HG02884 (cell line): ENCODE measurements at regions not wholly inside any gene's neighbourhood (a gene's known extent, or its start where the extent isn't known, plus 50 kb on each side); places are given as distances from the start of the nearest gene placed in this dataset.

Experiments used
- ATAC-seq: cut with Tn5 transposase; IDR thresholded peaks from one replicate; pipeline ENCODE4 v1.9.1; 2021; ENCODE audit warnings: mild to moderate bottlenecking, moderate library complexity; ENCODE audit not compliant: unreplicated experiment

DNA sequence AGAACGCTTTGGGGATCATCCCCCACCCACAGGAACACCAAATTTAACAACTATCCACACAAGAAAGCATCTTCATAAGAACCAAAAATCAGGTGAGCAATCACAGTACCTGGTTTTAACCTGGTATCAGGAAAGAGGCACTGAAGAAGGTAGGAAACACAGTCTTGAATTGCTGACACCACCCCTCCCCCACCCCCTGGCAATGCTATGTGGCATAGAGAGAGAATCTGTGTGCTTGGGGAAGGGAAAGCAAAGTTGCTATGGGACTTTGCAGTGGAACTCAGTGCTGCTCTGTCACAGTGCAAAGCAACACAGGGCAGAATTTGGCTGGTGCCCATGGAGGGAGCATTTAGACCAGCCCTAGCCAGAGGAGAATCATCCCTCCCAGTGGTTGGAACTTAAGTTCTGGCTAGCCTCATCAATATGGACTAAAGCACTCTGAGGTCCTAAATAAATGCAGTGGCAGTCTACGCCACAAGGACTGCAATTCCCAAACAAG lies 565.5 kb downstream of the EPM2A start:
- ATAC-seq: no peak

DNA sequence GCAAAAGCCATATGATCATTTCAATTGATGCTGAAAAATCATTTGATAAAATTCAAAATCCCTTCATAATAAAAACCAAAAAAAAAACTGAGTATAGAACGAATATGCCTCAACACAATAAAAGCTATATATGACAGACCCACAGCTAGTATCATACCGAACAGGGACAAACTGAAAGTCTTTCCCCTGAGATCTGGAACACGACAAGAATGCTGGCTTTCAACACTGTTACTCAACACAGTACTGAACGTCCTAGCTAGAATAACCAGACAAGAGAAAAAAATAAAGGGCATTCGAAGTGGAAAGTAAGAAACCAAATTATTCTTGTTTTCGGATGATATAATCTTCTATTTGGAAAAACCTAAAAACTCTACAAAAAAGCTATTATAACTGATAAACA lies 559.9 kb downstream of the EPM2A start:
- ATAC-seq: no peak

DNA sequence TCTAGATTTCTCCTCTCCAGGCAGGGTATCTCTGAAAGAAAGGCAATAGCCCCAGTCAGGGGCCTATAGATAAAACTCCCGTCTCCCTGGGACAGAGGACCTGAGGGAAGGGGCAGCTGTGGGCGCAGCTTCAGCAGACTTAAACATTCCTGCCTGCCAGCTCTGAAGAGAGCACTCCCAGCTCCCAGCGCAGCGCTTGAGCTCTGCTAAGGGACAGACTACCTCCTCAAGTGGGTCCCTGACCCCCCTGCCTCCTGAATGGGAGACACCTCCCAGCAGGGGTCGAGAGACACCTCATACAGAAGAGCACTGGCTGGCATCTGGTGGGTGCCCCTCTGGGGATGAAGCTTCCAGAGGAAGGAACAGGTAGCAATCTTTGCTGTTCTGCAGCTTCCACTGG lies 556.9 kb downstream of the EPM2A start:
- ATAC-seq: no peak

- no peak for ATAC-seq
These were observed 547.7 kb downstream of the EPM2A start for GRCh38 chr6:145187491-145188206.

GRCh38 chr6:145189836-145190235 lies 545.5 kb downstream of the EPM2A start:
- no peak for ATAC-seq

DNA sequence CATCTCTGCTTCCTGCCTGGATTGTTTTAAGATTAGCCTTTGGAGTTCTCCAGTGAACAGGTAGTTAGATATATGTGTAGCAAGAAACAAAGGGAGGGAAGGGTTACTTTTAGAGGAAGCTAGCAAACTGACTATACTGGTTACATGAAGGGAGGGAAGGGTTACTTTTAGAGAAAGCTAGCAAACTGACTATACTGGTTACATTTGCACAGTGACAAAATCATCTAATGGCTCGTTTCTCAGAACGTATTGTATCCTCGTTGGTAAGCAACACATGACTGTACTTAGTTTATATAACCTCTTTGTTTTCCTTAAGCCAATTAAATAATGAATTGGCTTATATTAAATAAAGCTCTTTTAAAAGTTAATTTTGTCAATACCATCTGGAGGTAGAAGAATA lies 540.9 kb downstream of the EPM2A start:
- no peak for ATAC-seq

DNA sequence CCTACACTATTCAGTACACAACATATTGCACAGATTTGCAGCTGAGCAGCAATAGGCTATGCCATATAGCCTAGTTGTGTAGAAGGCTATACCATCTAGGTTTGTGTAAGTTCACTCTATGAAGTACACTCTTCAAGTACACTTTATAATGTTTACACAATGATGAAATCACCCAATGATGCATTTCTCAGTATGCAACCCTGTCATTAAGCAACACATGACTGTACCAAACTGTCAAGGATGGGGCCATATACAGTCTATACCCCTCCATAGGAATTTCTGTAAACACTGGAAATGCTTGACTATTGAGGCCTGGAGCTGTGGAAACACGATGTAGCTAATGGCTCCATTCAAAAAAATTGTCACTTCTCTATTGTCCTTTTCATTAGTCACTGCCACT lies 535.4 kb downstream of the EPM2A start:
- ATAC-seq: no peak

DNA sequence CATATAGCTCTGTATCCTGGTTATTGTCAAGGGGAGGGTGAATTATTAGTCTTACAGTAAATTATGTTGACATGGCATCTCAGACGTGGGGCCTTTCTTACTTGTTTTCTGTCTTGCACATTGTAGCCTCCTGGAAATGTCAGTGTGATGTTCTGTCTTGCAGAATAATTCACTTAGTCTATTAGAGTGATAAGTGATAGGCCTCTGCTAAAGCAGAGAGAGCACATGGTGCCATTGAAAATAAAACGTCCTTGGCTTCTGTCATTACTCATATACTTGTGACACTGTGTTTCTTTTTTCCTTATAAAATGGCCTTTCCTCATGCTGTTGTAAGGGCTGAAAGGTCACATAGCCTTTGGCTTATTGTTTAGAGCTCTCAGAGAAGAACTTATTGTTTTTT lies 531.0 kb downstream of the EPM2A start:
- no peak for ATAC-seq

DNA sequence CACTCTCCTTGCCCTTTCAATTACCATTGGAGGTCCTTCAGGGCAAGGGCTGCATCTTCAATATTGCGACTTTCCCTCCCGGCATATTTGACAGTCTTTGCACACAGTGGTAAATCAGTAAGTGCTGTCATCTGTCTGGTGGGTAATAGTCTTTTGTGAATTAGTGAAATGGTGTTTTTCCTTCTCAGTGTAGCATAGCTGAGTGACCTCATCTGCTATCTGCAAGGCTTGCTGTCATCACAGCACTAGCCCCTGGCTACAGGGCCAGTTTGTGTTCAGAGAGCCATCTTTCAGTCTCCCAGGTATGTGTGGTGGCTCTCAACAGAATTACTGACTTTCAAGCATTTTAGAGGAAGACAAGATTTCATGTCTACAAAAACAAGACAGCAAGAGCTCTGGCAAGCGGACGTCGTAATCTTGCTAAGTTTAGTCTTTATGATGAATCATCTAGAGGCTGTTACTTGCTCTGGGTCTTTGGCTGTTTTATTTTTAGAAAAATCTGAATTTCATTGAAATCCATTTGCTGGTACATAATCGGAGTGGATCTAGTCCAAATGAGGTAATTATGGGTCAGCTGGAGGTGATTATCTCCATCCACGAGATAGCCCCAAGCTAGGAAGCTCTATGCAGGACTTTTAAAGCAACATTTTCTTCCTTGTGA lies 528.9 kb downstream of the EPM2A start:
- no peak for ATAC-seq

DNA sequence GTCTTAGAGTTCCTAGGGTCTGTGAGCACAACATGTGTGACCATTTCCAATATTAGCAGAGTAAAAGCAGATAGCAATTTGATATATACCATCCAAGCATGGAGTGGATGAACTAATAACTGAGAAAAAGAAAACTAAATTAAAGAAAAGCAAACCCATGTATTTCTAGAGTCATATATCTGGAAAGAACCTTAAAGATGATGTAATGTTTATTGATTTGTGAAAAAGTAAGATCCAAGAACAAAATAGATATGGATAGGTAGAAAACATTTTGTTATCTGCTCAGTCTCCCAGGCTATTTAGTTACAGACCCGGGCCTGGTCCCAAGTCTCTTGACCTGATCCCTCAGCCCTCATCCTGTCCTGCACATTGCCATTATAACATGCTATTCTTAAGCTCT lies 526.8 kb downstream of the EPM2A start:
- ATAC-seq: no peak

GRCh38 chr6:145209272-145209671 lies 526.0 kb downstream of the EPM2A start:
- ATAC-seq: no peak

DNA sequence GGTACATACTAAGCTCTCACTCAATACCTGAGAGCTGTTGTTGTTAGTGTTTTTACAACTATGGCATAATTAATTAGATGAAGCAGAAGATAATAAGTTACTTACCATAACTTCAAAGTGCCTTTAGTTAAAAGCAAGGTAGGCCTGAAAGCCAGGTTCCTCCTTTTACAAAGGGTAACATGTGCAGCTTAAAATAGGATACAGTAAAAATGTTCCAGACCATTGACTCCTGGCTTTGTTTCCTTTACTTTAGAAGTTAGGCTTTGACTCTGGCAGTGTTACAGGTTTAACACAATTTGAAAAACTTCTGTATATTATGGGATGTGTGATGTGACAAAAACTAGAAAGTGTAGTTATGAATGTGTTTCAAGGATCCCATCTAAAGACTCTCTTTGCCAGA lies 522.5 kb downstream of the EPM2A start:
- ATAC-seq: peak; percentile 48

- peak; percentile 87 for ATAC-seq
These were observed 521.7 kb downstream of the EPM2A start for GRCh38 chr6:145213614-145214013.

DNA sequence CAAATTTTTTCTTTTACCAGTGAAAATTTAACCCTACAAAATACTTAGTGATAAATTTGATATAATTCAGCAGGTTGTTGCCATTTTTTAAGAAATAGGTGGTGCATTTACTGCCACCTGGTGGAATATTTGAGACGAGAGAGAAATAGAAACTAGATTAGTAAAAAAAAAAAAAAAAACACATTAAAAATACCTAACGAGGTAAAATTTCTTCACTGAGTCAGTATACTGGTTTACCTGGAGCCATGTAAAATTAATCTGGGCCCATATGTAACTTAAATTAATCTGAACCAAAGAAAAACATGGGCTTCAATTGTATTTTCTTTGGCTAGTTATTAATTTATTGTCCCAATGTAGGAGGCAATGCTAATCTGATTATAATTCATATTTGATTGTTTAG lies 520.8 kb downstream of the EPM2A start:
- no peak for ATAC-seq

DNA sequence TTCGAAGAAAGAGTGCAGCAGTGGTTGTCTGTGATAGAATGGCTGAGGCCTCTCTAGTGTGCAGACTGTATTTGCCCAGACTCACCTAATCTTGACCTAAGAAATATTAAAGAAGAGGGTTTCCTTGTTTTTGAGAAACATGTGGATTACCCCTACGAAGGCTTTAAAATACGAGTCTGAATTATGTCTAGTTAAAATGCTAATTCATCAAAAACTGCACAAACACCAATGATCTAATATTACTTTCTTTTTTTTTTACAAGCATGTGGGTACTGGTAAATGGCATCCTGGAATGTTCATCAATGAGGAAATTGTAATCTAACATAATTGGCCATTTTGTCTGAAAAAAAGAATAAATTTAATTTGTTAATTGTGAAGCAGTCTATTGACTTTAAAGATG lies 510.9 kb downstream of the EPM2A start:
- ATAC-seq: no peak

GRCh38 chr6:145225500-145225899 lies 509.8 kb downstream of the EPM2A start:
- peak; percentile 65 for ATAC-seq

- ATAC-seq: no peak
These were observed 507.7 kb downstream of the EPM2A start for GRCh38 chr6:145227593-145227992.

DNA sequence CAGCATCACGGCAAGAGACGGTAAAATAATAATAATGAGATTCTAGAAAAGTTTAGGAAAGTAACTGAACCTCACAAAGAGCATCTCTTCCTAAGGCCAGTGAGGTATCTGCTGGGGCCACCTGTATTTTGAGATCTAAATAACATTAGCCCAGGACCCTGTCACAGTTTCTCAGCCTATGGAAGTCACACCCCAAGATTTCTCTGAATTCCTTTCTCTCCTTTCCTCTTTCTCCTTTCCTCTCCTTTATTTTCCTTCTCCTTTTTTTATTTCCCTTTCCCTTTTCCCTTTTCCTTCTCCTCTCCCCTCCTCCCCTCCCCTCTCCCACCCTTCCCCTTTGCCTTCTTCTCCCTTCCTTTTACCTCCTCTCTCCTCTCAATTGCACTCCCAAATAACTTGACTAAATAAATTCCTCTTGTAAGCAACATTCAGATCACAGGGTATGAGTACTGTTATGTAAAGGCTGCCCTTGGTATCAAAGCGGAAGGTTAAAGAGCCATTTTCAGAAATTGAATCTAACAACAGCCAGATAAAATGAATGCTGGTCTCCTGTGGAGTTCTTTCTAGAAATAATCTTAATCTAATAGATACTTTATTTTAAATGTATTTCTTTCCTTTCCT lies 506.2 kb downstream of the EPM2A start:
- ATAC-seq: no peak

- ATAC-seq: no peak
These were observed 501.4 kb downstream of the EPM2A start for GRCh38 chr6:145233955-145234354.

GRCh38 chr6:145235207-145235606 lies 500.1 kb downstream of the EPM2A start:
- no peak for ATAC-seq

DNA sequence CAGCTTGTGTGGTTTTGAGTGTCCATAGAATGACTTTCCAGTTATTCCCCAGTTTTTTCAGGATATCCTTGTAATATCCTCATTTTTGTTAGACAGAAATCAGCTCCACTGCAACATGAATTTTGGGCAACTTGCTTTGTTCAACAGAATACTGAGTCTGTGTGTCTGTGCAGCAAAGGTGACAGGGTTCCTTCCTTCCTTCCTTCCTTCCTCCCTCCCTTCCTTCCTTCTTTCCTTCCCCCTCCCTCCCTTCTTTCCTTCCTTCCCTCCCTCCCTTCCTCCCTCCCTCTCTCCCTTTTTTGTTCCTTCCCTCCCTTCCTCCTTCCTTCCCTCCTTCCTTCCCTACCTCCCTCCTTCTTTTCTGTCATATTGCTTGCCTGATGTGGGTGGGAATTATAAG lies 496.5 kb downstream of the EPM2A start:
- ATAC-seq: no peak

DNA sequence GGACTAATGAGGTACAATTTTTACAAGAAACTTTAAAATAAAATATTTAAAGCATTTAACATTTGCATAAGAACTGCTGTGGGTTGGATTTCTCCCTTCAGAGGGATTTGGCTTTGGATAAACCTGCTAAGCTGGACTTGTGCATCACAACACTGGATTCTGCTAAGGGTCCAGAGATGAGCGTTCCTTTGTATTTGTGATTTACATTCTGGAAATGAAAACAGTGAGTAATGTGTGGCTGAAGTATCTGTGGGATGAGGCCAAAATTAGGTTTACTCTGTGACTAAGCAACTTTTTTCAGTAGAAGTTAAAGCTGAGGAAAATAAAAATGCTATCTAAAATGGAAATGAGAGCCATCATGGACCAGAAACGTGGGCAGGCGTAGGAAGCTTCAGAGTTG lies 494.3 kb downstream of the EPM2A start:
- no peak for ATAC-seq
